Fibroblast of mammary gland (primary cell): ENCODE measurements at regions not wholly inside any gene's neighbourhood (a gene's known extent, or its start where the extent isn't known, plus 50 kb on each side); places are given as distances from the start of the nearest gene placed in this dataset.

Experiments used
- DNase-seq: peaks from one replicate; pipeline ENCODE4 v3.0.0-alpha.2; 2010; ENCODE audit warnings: low read depth
- H3K4me3 ChIP-seq: 2 replicates; pipeline ENCODE4 v1.5.1; 2011; ENCODE audit warnings: low read depth, mild to moderate bottlenecking, low read length, moderate library complexity; ENCODE audit not compliant: control insufficient read depth
- TF ChIP-seq, protein P1 (sequence below): conservative IDR thresholded peaks from 2 replicates; pipeline ENCODE4 v1.5.1; 2011; ENCODE audit warnings: low read depth, low read length, inconsistent platforms; ENCODE audit not compliant: control insufficient read depth, insufficient read depth

DNA sequence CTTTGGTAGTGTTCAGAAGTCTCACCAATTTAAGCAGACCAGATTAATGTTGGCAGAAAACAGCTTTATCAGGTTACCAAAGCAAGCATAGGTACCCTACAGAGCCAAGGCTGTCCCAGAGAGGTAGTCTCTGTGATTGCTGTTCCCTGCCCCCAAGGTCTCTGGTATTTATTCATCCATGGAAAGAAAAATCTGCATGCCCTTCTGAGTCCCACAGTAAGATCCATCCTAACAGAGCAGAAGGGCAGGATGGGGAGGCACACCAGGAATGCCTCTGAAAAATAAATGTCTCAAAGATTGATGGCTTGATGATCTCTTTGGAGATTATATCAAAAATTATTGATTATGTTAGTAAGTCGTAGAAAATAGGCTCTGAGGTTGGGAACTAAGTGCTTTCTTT is 122.8 kb downstream of the FAT3 start:
- no peak for DNase-seq
- H3K4me3 ChIP-seq: no peak overlapping the region
- TF ChIP-seq, protein P1, sequence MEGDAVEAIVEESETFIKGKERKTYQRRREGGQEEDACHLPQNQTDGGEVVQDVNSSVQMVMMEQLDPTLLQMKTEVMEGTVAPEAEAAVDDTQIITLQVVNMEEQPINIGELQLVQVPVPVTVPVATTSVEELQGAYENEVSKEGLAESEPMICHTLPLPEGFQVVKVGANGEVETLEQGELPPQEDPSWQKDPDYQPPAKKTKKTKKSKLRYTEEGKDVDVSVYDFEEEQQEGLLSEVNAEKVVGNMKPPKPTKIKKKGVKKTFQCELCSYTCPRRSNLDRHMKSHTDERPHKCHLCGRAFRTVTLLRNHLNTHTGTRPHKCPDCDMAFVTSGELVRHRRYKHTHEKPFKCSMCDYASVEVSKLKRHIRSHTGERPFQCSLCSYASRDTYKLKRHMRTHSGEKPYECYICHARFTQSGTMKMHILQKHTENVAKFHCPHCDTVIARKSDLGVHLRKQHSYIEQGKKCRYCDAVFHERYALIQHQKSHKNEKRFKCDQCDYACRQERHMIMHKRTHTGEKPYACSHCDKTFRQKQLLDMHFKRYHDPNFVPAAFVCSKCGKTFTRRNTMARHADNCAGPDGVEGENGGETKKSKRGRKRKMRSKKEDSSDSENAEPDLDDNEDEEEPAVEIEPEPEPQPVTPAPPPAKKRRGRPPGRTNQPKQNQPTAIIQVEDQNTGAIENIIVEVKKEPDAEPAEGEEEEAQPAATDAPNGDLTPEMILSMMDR: no peak

DNA sequence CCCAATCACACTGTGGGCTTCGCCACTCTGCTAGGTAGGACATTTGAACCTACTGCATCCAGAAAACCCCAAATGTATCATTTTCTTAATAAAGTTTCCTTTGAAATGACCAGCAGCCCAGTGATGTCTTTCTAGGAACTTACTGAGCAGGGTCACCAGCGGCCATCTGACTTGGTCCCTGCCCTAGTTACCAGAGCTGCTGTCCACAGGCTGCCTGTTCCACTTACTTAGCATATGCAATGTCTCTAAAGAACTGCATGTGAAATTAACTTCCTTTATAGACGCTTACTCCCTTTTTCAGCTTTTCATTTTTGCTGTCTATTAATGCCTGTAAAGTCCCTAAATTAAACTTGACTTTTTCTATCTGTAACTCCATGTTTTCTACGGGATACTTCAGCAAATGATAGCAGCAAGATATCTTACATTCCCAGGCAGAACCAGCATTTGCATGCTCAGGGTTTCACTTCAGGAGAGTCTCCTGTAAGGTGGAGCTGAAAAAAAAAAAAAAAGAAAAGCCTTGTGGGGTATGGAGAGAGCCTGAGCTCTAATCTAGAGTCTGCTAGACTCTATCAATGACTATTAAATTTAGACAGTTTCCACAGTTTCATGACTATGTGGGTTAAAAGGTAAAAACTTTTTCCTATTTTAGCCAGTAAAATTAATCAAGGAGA is 125.0 kb downstream of the FAT3 start:
- no peak overlapping the region for H3K4me3 ChIP-seq
- no peak for DNase-seq
- TF ChIP-seq, protein P1: no peak

DNA sequence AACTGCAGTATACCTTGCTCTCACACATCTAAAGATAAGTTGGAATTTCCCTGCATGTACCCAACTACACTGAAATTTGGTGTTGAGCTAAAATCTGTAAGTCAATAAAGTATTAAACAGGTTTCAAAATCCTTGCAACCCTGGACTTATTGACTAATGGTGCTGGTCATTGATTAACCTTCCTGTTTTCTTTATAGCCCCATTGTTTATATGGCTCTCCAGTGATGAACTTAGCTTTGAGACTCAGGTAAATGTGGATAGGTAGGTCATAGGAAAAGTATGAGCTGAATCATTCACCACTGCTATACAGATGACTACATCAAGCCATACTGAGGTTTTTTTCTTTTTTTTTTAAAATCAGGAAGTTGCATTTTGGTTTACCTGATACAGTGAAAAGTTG is 132.7 kb downstream of the FAT3 start:
- no peak overlapping the region for H3K4me3 ChIP-seq
- no peak for DNase-seq
- TF ChIP-seq, protein P1: no peak

DNA sequence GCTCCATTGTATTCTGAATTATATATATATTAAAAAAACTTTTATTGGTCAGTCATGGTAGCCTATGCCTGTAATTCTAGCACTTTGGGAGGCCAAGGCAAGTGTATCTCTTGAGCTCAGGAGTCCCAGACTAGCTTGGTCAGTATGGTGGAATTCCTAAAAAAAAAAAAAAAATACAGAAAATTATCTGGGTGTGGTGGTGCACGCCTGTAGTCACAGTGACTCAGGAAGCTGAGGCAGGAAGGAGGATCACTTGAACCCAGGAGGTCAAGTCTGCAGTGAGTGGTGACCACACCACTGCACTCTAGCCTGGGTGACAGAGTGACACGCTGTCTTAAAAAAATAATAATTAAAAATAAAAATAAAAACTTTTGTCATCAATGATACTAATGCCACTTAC is 133.2 kb downstream of the FAT3 start:
- TF ChIP-seq, protein P1: no peak
- DNase-seq: no peak
- H3K4me3 ChIP-seq: no peak overlapping the region

DNA sequence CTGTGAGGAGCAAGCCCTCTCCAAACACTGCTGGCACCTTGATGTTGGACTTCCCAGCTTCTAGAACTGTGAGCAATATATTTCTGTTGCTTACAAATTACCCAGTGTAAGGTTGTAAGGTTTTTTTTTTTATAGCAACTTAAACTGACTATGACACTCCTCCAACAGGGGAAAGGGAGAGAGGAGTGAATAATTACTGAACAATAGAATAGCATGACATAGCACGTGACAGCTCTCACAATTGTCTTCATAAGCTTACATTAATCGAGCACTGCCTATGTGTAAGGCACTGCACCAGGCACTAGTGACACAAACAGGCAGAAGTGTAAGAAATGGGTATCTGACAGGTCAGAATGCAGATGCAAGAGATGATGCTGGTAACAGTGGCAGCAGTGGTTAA is 136.9 kb downstream of the FAT3 start:
- TF ChIP-seq, protein P1: no peak
- no peak for DNase-seq
- no peak overlapping the region for H3K4me3 ChIP-seq

DNA sequence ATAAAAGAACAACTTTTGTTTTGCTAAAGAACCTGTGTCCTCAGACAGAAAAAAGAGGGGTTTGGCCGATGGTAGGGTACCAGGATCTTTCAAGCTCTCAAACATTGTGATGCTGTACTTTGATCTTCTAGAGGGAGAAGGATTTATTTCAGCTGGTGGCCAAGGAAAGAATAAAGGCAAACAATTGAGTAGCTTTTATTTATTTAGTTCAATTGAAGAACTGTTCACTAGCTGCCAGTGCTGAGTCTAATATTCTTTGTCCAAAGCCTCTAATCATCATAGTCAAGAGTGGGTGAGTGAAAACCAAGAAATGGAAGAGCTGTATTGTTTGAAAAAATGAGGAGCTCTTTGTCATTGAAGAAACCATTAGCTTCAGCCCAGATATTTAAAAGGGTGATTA is 138.4 kb downstream of the FAT3 start:
- TF ChIP-seq, protein P1: no peak
- no peak overlapping the region for H3K4me3 ChIP-seq
- DNase-seq: no peak

DNA sequence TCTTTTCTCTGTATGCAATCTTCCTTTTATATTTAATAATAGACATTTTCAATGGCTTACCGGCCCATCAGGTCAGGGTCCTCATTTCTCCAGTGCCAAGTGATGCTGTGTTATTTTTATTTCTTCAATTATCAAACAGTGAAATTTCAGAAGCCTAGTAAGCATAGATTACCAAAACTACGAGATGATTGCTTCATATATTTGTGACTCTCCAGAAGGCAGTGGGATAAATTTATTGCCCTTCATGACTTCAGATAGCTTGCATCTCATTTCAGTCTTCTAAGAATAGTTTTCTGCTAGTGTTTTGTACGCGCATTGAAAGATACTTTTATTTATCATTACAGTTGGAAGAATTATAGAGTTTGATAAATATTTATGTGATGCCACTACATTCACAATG is 139.6 kb downstream of the FAT3 start:
- no peak for DNase-seq
- TF ChIP-seq, protein P1: no peak
- H3K4me3 ChIP-seq: no peak overlapping the region
